Spinal cord (tissue), 9 donors: ENCODE measurements at regions not wholly inside any gene's neighbourhood (a gene's known extent, or its start where the extent isn't known, plus 50 kb on each side); places are given as distances from the start of the nearest gene placed in this dataset.

Source experiments
- DNase-seq, 6 donors: peaks; one replicate each; pipeline versions ENCODE4 v3.0.0 to v3.0.0-alpha.2; 2013 to 2015; ENCODE audit warnings: low spot score in 6 of 6, low read depth in 4 of 6
- H3K27ac ChIP-seq: one replicate; pipeline ENCODE4 v1.5.1; 2013; ENCODE audit warnings: low read depth, low read length, control low read depth
- H3K27me3 ChIP-seq: one replicate; pipeline ENCODE4 v1.6.1; 2013; ENCODE audit warnings: low read length; ENCODE audit not compliant: control insufficient read depth, insufficient read depth
- H3K36me3 ChIP-seq: one replicate; pipeline ENCODE4 v1.6.1; 2013; ENCODE audit warnings: low read length; ENCODE audit not compliant: control insufficient read depth, insufficient read depth
- H3K4me1 ChIP-seq: one replicate; pipeline ENCODE4 v1.6.1; 2013; ENCODE audit warnings: low read length; ENCODE audit not compliant: control insufficient read depth, insufficient read depth
- H3K4me3 ChIP-seq: one replicate; pipeline ENCODE4 v1.5.1; 2013; ENCODE audit warnings: low read depth, low read length, control low read depth
- H3K9me3 ChIP-seq: one replicate; pipeline ENCODE4 v1.6.1; 2013; ENCODE audit warnings: low read length; ENCODE audit not compliant: control insufficient read depth, insufficient read depth
- WGBS: methylation state at CpG from one replicate; pipeline ENCODE4 v1.1.5; 2013; ENCODE audit warnings: missing lambda C conversion rate; ENCODE audit not compliant: insufficient coverage; 5-methylcytosine and 5-hydroxymethylcytosine counted together
- donor health status: healthy.

GRCh38 chr11:111101881-111102280 lies 143.6 kb upstream of the POU2AF2 start:
- H3K27me3 ChIP-seq: no peaks in the 10 kb centered on the region
- no peaks in the 10 kb centered on the region for H3K9me3 ChIP-seq
- WGBS: no CpG with 5 or more reads among the region's 3 CpGs
- no peak overlapping the region for H3K4me3 ChIP-seq
- peak in 1 of 6 donors; percentile 45 for DNase-seq
- H3K36me3 ChIP-seq: no peaks in the 10 kb centered on the region
- no peak overlapping the region for H3K27ac ChIP-seq
- peaks cover 3% of the 10 kb centered on the region for H3K4me1 ChIP-seq

GRCh38 chr11:111099028-111099713 lies 146.4 kb upstream of the POU2AF2 start:
- Histone ChIP-seq H3K36me3 (no peaks in the 10 kb centered on the region), H3K9me3 (no peaks in the 10 kb centered on the region), H3K27me3 (no peaks in the 10 kb centered on the region), H3K4me3 (no peak overlapping the region), H3K4me1 (peaks cover 3% of the 10 kb centered on the region), H3K27ac (no peak overlapping the region)
- WGBS: 100% methylated on average over 1 of the region's 2 CpGs
- DNase-seq: peak in 1 of 6 donors; percentile 56

- no peak for DNase-seq
- no peak overlapping the region for H3K4me3 ChIP-seq
- no peak overlapping the region for H3K27ac ChIP-seq
- no peaks in the 10 kb centered on the region for H3K36me3 ChIP-seq
- no peaks in the 10 kb centered on the region for H3K27me3 ChIP-seq
- peaks cover 3% of the 10 kb centered on the region for H3K4me1 ChIP-seq
- WGBS: no CpG with 5 or more reads among the region's 1 CpG
- no peaks in the 10 kb centered on the region for H3K9me3 ChIP-seq
These were observed 147.4 kb upstream of the POU2AF2 start for GRCh38 chr11:111098091-111098490.

- H3K4me1 ChIP-seq: peaks cover 3% of the 10 kb centered on the region
- H3K9me3 ChIP-seq: no peaks in the 10 kb centered on the region
- no peaks in the 10 kb centered on the region for H3K36me3 ChIP-seq
- H3K4me3 ChIP-seq: no peak overlapping the region
- no peak overlapping the region for H3K27ac ChIP-seq
- no peaks in the 10 kb centered on the region for H3K27me3 ChIP-seq
- 85% methylated on average over 10 of the region's 11 CpGs for WGBS
- DNase-seq: no peak
These were observed 148.3 kb upstream of the POU2AF2 start for GRCh38 chr11:111097191-111097590.

- H3K27ac ChIP-seq: no peak overlapping the region
- no CpG with 5 or more reads among the region's 1 CpG for WGBS
- no peaks in the 10 kb centered on the region for H3K36me3 ChIP-seq
- H3K27me3 ChIP-seq: no peaks in the 10 kb centered on the region
- peaks cover 6% of the 10 kb centered on the region for H3K4me1 ChIP-seq
- H3K4me3 ChIP-seq: no peak overlapping the region
- DNase-seq: no peak
- no peaks in the 10 kb centered on the region for H3K9me3 ChIP-seq
These were observed 150.2 kb upstream of the POU2AF2 start for GRCh38 chr11:111095327-111095726.

- no peaks in the 10 kb centered on the region for H3K27me3 ChIP-seq
These were observed 152.5 kb upstream of the POU2AF2 start for GRCh38 chr11:111093061-111093460.

GRCh38 chr11:111091321-111091938 lies 154.1 kb upstream of the POU2AF2 start:
- Histone ChIP-seq H3K27ac (no peak overlapping the region), H3K9me3 (no peaks in the 10 kb centered on the region), H3K4me1 (peaks cover 3% of the 10 kb centered on the region), H3K36me3 (no peaks in the 10 kb centered on the region), H3K4me3 (no peak overlapping the region), H3K27me3 (no peaks in the 10 kb centered on the region)
- 78% methylated on average over 2 of the region's 2 CpGs for WGBS
- no peak for DNase-seq

More at GRCh38 chr11:111093061-111093460, 152.5 kb upstream of the POU2AF2 start:
- Histone ChIP-seq H3K36me3 (no peaks in the 10 kb centered on the region), H3K27ac (no peak overlapping the region), H3K9me3 (no peaks in the 10 kb centered on the region), H3K4me1 (peaks cover 6% of the 10 kb centered on the region), H3K4me3 (no peak overlapping the region)
- 100% methylated on average over 1 of the region's 4 CpGs for WGBS
- DNase-seq: no peak

- H3K36me3 ChIP-seq: no peaks in the 10 kb centered on the region
- WGBS: 91% methylated on average over 1 of the region's 2 CpGs
- no peak overlapping the region for H3K4me3 ChIP-seq
- H3K27me3 ChIP-seq: no peaks in the 10 kb centered on the region
- no peak overlapping the region for H3K27ac ChIP-seq
- DNase-seq: no peak
- peaks cover 3% of the 10 kb centered on the region for H3K4me1 ChIP-seq
- H3K9me3 ChIP-seq: no peaks in the 10 kb centered on the region
These were observed 155.8 kb upstream of the POU2AF2 start for GRCh38 chr11:111089759-111090158.

GRCh38 chr11:111088847-111089355 lies 156.6 kb upstream of the POU2AF2 start:
- WGBS: no CpG with 5 or more reads among the region's 2 CpGs
- DNase-seq: peak in 1 of 6 donors; percentile 79
- peaks cover 3% of the 10 kb centered on the region for H3K4me1 ChIP-seq
- H3K27ac ChIP-seq: no peak overlapping the region
- no peak overlapping the region for H3K4me3 ChIP-seq
- H3K27me3 ChIP-seq: no peaks in the 10 kb centered on the region
- H3K9me3 ChIP-seq: no peaks in the 10 kb centered on the region
- no peaks in the 10 kb centered on the region for H3K36me3 ChIP-seq

GRCh38 chr11:111086058-111086457 lies 159.5 kb upstream of the POU2AF2 start:
- no peak for DNase-seq
- WGBS: 54% methylated on average over 4 of the region's 5 CpGs
- Histone ChIP-seq H3K4me1 (peaks cover 10% of the 10 kb centered on the region), H3K27ac (no peak overlapping the region), H3K4me3 (no peak overlapping the region), H3K27me3 (no peaks in the 10 kb centered on the region), H3K36me3 (no peaks in the 10 kb centered on the region), H3K9me3 (no peaks in the 10 kb centered on the region)
